ENCODE measurements at regions not wholly inside any gene's neighbourhood (a gene's known extent, or its start where the extent isn't known, plus 50 kb on each side); places are given as distances from the start of the nearest gene placed in this dataset.
A peak's percentile ranks its signal among the peaks of the same experiment; 100 is the strongest.

DNA sequence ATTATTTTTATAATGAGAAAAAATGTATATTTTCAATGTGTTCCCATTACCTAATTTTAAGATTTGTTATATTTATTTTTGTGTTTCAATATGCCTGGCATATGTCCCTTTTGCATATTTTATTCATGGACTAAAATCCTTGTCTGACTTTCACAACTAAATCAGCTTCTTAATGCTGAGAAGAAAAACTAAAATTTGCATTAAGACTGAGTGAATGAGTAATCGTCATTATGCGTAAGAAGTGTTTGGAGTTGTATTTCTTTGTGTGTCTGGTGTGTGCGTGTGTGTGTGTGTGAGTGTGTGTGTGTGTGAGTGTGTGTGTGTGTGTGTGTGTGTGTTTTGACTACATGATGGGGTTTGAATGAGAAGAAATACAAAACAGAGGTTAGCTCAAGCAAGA, 201.7 kb upstream of the SP8 start:
- H3K4me3 Mint-ChIP-seq: no peak overlapping the region
- DNase-seq: no peak
- H3K27ac Mint-ChIP-seq: peak overlapping the region; percentile 12
- H3K9me3 Mint-ChIP-seq: peaks cover 11% of the 10 kb centered on the region
- no peaks in the 10 kb centered on the region for H3K4me1 Mint-ChIP-seq
- H3K27me3 Mint-ChIP-seq (ENCODE audit: low read depth, poor library complexity): no peaks in the 10 kb centered on the region
- peaks cover 2% of the 10 kb centered on the region for H3K36me3 Mint-ChIP-seq (ENCODE audit: low read depth)
- TF ChIP-seq, protein P1, sequence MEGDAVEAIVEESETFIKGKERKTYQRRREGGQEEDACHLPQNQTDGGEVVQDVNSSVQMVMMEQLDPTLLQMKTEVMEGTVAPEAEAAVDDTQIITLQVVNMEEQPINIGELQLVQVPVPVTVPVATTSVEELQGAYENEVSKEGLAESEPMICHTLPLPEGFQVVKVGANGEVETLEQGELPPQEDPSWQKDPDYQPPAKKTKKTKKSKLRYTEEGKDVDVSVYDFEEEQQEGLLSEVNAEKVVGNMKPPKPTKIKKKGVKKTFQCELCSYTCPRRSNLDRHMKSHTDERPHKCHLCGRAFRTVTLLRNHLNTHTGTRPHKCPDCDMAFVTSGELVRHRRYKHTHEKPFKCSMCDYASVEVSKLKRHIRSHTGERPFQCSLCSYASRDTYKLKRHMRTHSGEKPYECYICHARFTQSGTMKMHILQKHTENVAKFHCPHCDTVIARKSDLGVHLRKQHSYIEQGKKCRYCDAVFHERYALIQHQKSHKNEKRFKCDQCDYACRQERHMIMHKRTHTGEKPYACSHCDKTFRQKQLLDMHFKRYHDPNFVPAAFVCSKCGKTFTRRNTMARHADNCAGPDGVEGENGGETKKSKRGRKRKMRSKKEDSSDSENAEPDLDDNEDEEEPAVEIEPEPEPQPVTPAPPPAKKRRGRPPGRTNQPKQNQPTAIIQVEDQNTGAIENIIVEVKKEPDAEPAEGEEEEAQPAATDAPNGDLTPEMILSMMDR (IDR thresholded peaks at IDR 0.05): no peak

DNA sequence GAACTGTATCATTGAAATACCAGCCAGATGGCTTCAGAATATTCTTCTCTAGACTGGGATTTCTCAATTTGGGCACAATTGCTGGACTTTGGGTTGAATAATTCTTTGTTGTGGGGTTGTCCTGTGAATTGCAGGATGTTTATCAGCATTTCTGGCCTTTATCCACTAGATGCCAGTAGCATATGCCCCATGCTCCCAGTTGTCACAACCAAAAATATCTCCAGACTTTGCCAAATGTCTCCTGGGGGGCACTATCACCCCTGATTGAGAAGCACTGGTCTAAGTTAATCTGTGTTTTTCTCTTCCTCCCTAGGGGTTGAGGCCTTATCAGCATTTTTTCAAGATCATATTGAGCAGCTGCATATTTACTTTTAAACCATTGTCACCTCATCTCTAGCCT, 204.9 kb upstream of the SP8 start:
- Mint-ChIP-seq H3K27ac (no peak overlapping the region), H3K36me3 (ENCODE audit: low read depth) (peaks cover 5% of the 10 kb centered on the region), H3K4me1 (no peaks in the 10 kb centered on the region), H3K27me3 (ENCODE audit: low read depth, poor library complexity) (no peaks in the 10 kb centered on the region), H3K9me3 (peaks cover 29% of the 10 kb centered on the region), H3K4me3 (no peak overlapping the region)
- TF ChIP-seq, protein P1 (IDR thresholded peaks at IDR 0.05): no peak
- no peak for DNase-seq

DNA sequence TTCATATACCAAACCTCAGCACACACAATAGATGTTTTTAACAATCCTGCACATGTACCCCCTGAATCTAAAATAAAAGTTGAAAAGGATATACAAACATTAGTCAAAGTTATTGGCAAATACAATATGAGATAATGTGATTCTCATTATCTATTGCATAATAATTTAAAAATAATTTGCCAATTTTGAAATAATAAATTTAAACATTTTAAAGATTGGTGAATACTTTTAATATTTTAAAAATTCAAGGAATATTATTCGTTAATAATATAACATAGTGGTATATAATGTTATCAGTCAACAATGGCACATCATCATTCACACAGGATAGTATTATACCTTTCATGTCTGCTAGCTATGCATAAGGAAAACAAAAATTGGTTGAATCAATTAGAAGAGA, 207.0 kb upstream of the SP8 start:
- Mint-ChIP-seq H3K9me3 (peaks cover 29% of the 10 kb centered on the region), H3K4me1 (peaks cover 6% of the 10 kb centered on the region), H3K27me3 (ENCODE audit: low read depth, poor library complexity) (no peaks in the 10 kb centered on the region), H3K4me3 (no peak overlapping the region), H3K36me3 (ENCODE audit: low read depth) (peaks cover 5% of the 10 kb centered on the region), H3K27ac (no peak overlapping the region)
- no peak for DNase-seq
- TF ChIP-seq, protein P1 (IDR thresholded peaks at IDR 0.05): no peak

DNA sequence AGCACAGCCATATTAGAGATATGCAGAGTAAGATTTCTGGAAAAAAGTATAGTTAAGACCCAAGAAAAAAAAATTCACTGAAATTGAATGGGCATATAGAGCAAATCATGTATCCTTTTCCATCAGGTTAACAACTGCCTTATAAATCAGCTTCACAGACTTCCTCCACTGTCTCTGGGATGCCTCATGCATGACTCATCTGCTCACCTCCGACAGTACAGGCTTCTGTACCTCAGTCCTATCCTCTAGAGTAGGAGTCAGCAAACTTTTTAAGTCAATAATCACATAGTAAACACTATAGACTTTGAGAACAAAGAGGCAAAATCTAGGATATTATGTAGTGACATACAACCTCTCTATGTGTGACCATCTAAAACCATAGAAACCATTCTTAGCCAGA, 211.6 kb upstream of the SP8 start:
- Mint-ChIP-seq H3K27me3 (ENCODE audit: low read depth, poor library complexity) (no peaks in the 10 kb centered on the region), H3K4me1 (peaks cover 17% of the 10 kb centered on the region), H3K27ac (no peak overlapping the region), H3K36me3 (ENCODE audit: low read depth) (peaks cover 3% of the 10 kb centered on the region), H3K4me3 (no peak overlapping the region), H3K9me3 (peaks cover 29% of the 10 kb centered on the region)
- DNase-seq: no peak
- TF ChIP-seq, protein P1 (IDR thresholded peaks at IDR 0.05): no peak

DNA sequence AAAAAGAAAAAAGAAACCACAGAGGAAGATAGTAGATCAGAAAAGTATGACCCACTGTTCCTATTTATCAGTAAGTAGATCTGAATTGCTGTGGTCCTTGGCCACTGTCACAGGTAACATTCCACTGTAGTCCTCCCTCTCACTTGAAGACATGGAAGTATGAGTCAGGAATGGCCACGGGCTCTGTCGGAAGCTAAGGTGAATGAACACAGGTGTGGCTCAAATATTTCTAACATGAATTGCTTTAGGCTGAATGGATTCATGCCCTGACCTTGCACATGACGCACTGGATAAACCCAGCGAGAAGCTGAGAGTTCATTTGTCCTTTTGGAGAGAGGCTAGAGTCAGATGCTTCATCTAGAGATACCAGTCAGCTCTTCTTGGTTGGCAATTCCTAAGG, 224.5 kb upstream of the SP8 start:
- no peak for DNase-seq
- H3K27ac Mint-ChIP-seq: no peak overlapping the region

More for the DNA sequence above, 224.5 kb upstream of the SP8 start:
- H3K4me3 Mint-ChIP-seq: no peak overlapping the region
- H3K9me3 Mint-ChIP-seq: peaks cover 27% of the 10 kb centered on the region
- TF ChIP-seq, protein P1 (IDR thresholded peaks at IDR 0.05): no peak
- H3K36me3 Mint-ChIP-seq (ENCODE audit: low read depth): peaks cover 17% of the 10 kb centered on the region
- no peaks in the 10 kb centered on the region for H3K27me3 Mint-ChIP-seq (ENCODE audit: low read depth, poor library complexity)
- H3K4me1 Mint-ChIP-seq: no peaks in the 10 kb centered on the region
